ENCODE measurements at regions not wholly inside any gene's neighbourhood (a gene's known extent, or its start where the extent isn't known, plus 50 kb on each side); places are given as distances from the start of the nearest gene placed in this dataset.
"Not testable (repeated sequence)": the region's sequence is repeated elsewhere in the genome, so short reads cannot be mapped to it uniquely, and the experiment has no call there.

- Mint-ChIP-seq H3K4me3 (no peak overlapping the region), H3K4me1 (peaks cover 8% of the 10 kb centered on the region), H3K27me3 (peaks cover 17% of the 10 kb centered on the region), H3K9me3 (no peaks in the 10 kb centered on the region), H3K27ac (no peak overlapping the region), H3K36me3 (ENCODE audit: low read depth) (no peaks in the 10 kb centered on the region)
- no peak for DNase-seq
- POLR2A ChIA-PET = no interaction called here
- CTCF ChIA-PET = no interaction called here
Observed at GRCh38 chr22:22165936-22166710, 78.5 kb upstream of the VPREB1 start.

- POLR2A ChIA-PET = no interaction called here
- CTCF ChIA-PET = no interaction called here
- H3K4me3 Mint-ChIP-seq = no peak overlapping the region
- DNase-seq = no peak
- peaks cover 8% of the 10 kb centered on the region for H3K4me1 Mint-ChIP-seq
- no peak overlapping the region for H3K27ac Mint-ChIP-seq
- peaks cover 14% of the 10 kb centered on the region for H3K27me3 Mint-ChIP-seq
- no peaks in the 10 kb centered on the region for H3K9me3 Mint-ChIP-seq
- no peaks in the 10 kb centered on the region for H3K36me3 Mint-ChIP-seq (ENCODE audit: low read depth)
Observed at GRCh38 chr22:22164541-22165272, 79.9 kb upstream of the VPREB1 start.

- Mint-ChIP-seq H3K36me3 (ENCODE audit: low read depth) (no peaks in the 10 kb centered on the region), H3K27ac (no peak overlapping the region), H3K4me3 (no peak overlapping the region), H3K4me1 (peaks cover 2% of the 10 kb centered on the region), H3K27me3 (peaks cover 11% of the 10 kb centered on the region), H3K9me3 (no peaks in the 10 kb centered on the region)
- no peak for DNase-seq
- ChIA-PET CTCF (no interaction called here), POLR2A (no interaction called here)
Observed at GRCh38 chr22:22161924-22162851, 82.4 kb upstream of the VPREB1 start.

GRCh38 chr22:22160768-22161167 lies 83.8 kb upstream of the VPREB1 start:
- H3K4me3 Mint-ChIP-seq; POLR2A ChIA-PET; H3K27ac Mint-ChIP-seq; H3K9me3 Mint-ChIP-seq; H3K27me3 Mint-ChIP-seq; H3K36me3 Mint-ChIP-seq (ENCODE audit: low read depth); CTCF ChIA-PET; H3K4me1 Mint-ChIP-seq; DNase-seq: not testable (repeated sequence)

- peaks cover 9% of the 10 kb centered on the region for H3K27me3 Mint-ChIP-seq
- POLR2A ChIA-PET = no interaction called here
- peaks cover 8% of the 10 kb centered on the region for H3K4me1 Mint-ChIP-seq
- no peak overlapping the region for H3K4me3 Mint-ChIP-seq
- H3K36me3 Mint-ChIP-seq (ENCODE audit: low read depth) = no peaks in the 10 kb centered on the region
- no peak for DNase-seq
- H3K27ac Mint-ChIP-seq = no peak overlapping the region
- CTCF ChIA-PET = interaction anchor here (0.7 kb wide), 1 partner anchor 67 kb away, joined by 3 read pairs; no protein-coding TSS in a partner anchor
- no peaks in the 10 kb centered on the region for H3K9me3 Mint-ChIP-seq
Observed at GRCh38 chr22:22159384-22159783, 85.2 kb upstream of the VPREB1 start.

- CTCF ChIA-PET = interaction anchor here (0.7 to 1.4 kb wide), 2 partner anchors 13 to 68 kb away, joined by 3 to 5 read pairs; no protein-coding TSS in a partner anchor
- peaks cover 9% of the 10 kb centered on the region for H3K27me3 Mint-ChIP-seq
- POLR2A ChIA-PET = no interaction called here
- H3K4me1 Mint-ChIP-seq = peaks cover 8% of the 10 kb centered on the region
- H3K4me3 Mint-ChIP-seq = no peak overlapping the region
- no peak overlapping the region for H3K27ac Mint-ChIP-seq
- DNase-seq = no peak
- no peaks in the 10 kb centered on the region for H3K9me3 Mint-ChIP-seq
- no peaks in the 10 kb centered on the region for H3K36me3 Mint-ChIP-seq (ENCODE audit: low read depth)
Observed at GRCh38 chr22:22158965-22159364, 85.6 kb upstream of the VPREB1 start.

GRCh38 chr22:22158207-22158816 lies 86.3 kb upstream of the VPREB1 start:
- Mint-ChIP-seq H3K4me1 (peaks cover 8% of the 10 kb centered on the region), H3K36me3 (ENCODE audit: low read depth) (no peaks in the 10 kb centered on the region), H3K4me3 (no peak overlapping the region), H3K27me3 (peaks cover 5% of the 10 kb centered on the region), H3K9me3 (no peaks in the 10 kb centered on the region), H3K27ac (no peak overlapping the region)
- CTCF ChIA-PET = interaction anchor here (0.5 to 2.2 kb wide), 10 partner anchors 10 to 911 kb away, joined by 3 to 10 read pairs (median 4); partner anchors contain the start of gene GNAZ
- no peak for DNase-seq
- POLR2A ChIA-PET = no interaction called here

- no peaks in the 10 kb centered on the region for H3K36me3 Mint-ChIP-seq (ENCODE audit: low read depth)
- ChIA-PET POLR2A (no interaction called here), CTCF (interaction anchor here (0.5 to 2.2 kb wide), 12 partner anchors 9 to 912 kb away, joined by 3 to 10 read pairs (median 4); partner anchors contain the start of gene GNAZ)
- H3K27ac Mint-ChIP-seq = no peak overlapping the region
- H3K27me3 Mint-ChIP-seq = peaks cover 3% of the 10 kb centered on the region
- no peak for DNase-seq
- peaks cover 8% of the 10 kb centered on the region for H3K4me1 Mint-ChIP-seq
- no peak overlapping the region for H3K4me3 Mint-ChIP-seq
- no peaks in the 10 kb centered on the region for H3K9me3 Mint-ChIP-seq
Observed at GRCh38 chr22:22157348-22157725, 87.2 kb upstream of the VPREB1 start.

GRCh38 chr22:22156716-22157347 lies 87.8 kb upstream of the VPREB1 start:
- no peak overlapping the region for H3K4me3 Mint-ChIP-seq
- ChIA-PET CTCF (interaction anchor here (0.5 to 2.2 kb wide), 9 partner anchors 8 to 526 kb away, joined by 3 to 10 read pairs (median 5); no protein-coding TSS in a partner anchor), POLR2A (no interaction called here)
- no peaks in the 10 kb centered on the region for H3K36me3 Mint-ChIP-seq (ENCODE audit: low read depth)
- H3K4me1 Mint-ChIP-seq = peaks cover 8% of the 10 kb centered on the region
- DNase-seq = peak; percentile 68
- H3K9me3 Mint-ChIP-seq = no peaks in the 10 kb centered on the region
- no peak overlapping the region for H3K27ac Mint-ChIP-seq
- peaks cover 6% of the 10 kb centered on the region for H3K27me3 Mint-ChIP-seq

- no peak overlapping the region for H3K4me3 Mint-ChIP-seq
- peaks cover 11% of the 10 kb centered on the region for H3K27me3 Mint-ChIP-seq
- no peaks in the 10 kb centered on the region for H3K9me3 Mint-ChIP-seq
- H3K4me1 Mint-ChIP-seq = peaks cover 8% of the 10 kb centered on the region
- CTCF ChIA-PET = interaction anchor here (2.0 to 2.2 kb wide), 3 partner anchors 12 to 45 kb away, joined by 7 to 10 read pairs (median 8); no protein-coding TSS in a partner anchor
- H3K27ac Mint-ChIP-seq = no peak overlapping the region
- POLR2A ChIA-PET = no interaction called here
- no peaks in the 10 kb centered on the region for H3K36me3 Mint-ChIP-seq (ENCODE audit: low read depth)
- no peak for DNase-seq
Observed at GRCh38 chr22:22156348-22156715, 88.3 kb upstream of the VPREB1 start.

GRCh38 chr22:22155607-22156006 lies 89.0 kb upstream of the VPREB1 start:
- DNase-seq = no peak
- Mint-ChIP-seq H3K36me3 (ENCODE audit: low read depth) (no peaks in the 10 kb centered on the region), H3K4me3 (no peak overlapping the region), H3K4me1 (peaks cover 8% of the 10 kb centered on the region), H3K27me3 (peaks cover 14% of the 10 kb centered on the region), H3K9me3 (no peaks in the 10 kb centered on the region), H3K27ac (no peak overlapping the region)
- CTCF ChIA-PET = no interaction called here
- POLR2A ChIA-PET = no interaction called here

- POLR2A ChIA-PET = no interaction called here
- Mint-ChIP-seq H3K36me3 (ENCODE audit: low read depth) (no peaks in the 10 kb centered on the region), H3K4me1 (peaks cover 8% of the 10 kb centered on the region), H3K4me3 (no peak overlapping the region), H3K27me3 (peaks cover 17% of the 10 kb centered on the region), H3K9me3 (no peaks in the 10 kb centered on the region), H3K27ac (no peak overlapping the region)
- CTCF ChIA-PET = no interaction called here
- no peak for DNase-seq
Observed at GRCh38 chr22:22155146-22155545, 89.4 kb upstream of the VPREB1 start.
